Daoy (cell line): ENCODE measurements at regions not wholly inside any gene's neighbourhood (a gene's known extent, or its start where the extent isn't known, plus 50 kb on each side); places are given as distances from the start of the nearest gene placed in this dataset.

Source experiments
- DNase-seq: peaks from one replicate; pipeline ENCODE4 v3.0.0-alpha.2; 2015; ENCODE audit warnings: low read depth

DNA sequence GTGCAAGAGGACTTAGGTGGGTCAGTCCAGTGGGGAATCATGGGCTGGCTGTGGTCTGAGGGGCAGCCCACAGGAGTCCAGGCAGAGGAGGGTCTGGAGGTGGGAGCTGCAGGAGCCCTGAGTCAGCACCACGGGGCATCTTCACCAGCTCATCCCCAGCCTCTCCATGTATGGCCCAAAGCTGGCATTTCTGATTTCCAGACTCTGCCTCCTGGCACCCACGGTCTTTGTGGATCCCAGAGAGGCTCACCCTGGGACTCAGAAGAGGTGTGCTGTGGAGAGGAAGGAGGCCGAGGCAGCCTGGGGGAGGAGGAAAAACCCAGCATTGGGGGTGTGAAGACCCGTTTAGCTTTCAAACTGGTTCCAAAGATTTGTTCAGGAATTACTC lies 64.5 kb upstream of the KLF13 start:
- no peak for DNase-seq

- no peak for DNase-seq
Measured at GRCh38 chr15:31262901-31263671, 63.5 kb upstream of the KLF13 start.

DNA sequence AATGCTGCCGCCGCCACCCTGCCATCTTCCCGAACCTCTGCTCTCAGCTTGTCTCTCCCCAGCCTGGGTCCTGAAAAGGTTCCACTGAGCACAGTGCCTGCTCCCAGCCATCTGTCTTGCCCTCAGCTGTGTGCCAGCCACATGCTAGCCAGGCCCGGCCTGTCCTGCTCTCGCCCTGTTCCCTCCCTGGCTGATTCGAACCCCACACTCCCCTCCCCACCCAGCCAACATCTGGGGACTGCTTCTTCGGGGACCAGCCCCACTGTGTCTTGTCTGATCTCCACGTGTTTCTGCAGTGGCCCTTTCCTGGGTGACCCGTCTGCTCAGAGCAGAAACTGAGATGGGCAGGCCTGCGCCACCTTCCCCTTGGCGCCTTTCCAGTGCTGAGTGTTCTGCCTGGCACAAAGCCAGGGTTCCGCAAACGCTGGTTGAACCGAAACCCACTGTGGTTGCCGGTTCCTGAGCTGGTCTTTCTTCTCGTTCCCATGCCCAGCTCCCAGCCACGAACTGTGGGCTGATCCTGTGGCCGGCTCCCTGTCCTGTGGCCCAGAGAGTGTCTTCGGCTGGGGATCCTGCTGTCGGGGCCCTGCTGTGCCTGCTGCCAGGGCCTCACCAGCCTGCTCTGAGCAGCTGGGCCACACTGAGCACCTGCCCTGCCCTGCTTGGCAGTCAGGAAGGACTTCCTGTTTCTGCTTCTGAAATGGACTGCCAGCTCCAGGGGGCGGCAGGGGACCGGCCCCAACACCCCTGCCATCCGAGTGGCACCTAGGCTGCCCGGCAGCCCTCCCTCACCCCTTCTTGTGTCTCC lies 62.7 kb upstream of the KLF13 start:
- DNase-seq, result peak; percentile 58

DNA sequence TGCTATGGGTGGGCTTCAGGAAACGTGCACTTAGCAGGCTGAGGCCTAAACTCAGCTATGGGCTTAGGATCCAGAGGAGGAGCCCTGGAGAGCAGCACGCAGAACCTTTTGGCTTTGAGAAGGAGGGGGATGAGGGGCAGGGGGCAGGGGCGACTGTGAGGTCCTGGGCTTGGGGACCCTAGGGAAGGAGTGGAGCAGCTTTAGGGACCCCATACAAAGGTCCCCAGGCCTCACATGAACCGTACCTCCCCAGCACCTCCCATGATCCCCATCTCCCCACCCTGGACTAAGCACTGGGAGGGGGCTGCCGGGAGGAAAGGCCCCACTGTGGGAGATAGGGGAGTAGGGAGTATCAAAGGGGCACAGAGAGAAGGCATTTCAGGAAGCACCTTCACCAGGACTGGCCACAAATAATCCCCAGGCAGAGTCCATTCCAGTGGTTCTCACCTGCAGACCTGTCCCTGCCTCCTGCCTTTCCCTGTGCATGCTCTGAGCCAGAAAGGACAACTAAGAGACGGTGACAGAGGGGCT lies 62.0 kb upstream of the KLF13 start:
- DNase-seq, result no peak

DNA sequence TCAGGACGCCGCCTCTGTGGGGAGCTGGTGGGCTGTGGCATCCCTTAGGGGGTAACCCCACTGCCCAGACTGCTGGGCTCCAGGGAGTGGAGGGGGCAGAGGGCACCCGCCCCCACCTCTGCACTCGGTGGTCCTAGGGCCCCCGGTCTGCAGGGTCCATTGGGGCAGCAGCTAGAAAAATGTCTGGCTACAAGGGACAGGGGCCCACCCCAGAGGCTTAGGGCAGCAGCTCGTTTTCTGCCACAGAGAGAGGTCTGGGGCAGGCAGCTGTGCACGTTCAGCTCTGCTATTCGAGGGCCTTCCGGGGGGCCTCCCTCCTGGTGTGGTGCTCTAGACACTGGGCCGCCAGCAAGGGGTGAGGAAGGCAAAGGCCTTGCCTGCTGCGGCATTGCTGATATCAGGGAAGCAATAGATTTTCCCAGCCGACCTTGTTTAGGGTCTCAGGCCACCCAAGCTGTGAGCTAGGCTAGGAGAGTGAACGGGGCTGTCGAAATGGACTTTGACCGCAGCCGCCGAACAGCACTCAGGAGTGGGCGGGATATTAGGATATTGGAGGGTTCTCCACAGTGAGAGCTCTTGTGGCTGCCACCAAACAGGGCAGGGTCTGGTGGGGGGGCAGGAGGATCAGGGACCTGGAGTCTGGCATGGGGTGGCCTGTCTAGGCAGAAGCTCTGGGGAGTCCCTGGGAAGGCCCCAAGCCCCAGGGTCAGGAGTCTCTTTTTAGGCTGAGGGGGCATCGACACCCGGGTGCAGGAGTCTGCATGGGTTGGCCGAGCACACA lies 61.4 kb upstream of the KLF13 start:
- no peak for DNase-seq

- no peak for DNase-seq
Measured at GRCh38 chr15:31265871-31266711, 60.5 kb upstream of the KLF13 start.

DNA sequence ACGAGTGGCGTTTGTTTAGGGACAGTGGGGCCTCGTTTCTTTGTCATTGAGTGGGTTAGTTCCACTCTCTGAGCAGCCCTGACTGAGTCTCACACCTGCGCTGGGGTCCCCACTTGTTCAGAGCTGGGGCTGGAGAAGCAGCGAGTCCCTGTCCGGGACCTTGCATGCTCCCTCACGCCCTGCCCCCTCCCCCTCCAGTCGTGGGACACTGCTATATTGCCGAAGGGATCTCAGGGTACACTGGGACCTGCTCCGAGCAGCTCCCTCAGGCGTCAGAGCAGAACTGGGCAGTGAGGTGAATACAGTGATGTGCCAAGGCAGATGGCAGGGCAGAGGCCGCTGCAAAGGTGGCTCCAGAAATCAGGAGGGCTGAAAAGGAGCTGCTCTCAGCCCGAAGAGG lies 59.9 kb upstream of the KLF13 start:
- DNase-seq, result no peak

- no peak for DNase-seq
Measured at GRCh38 chr15:31267161-31268107, 59.2 kb upstream of the KLF13 start.

DNA sequence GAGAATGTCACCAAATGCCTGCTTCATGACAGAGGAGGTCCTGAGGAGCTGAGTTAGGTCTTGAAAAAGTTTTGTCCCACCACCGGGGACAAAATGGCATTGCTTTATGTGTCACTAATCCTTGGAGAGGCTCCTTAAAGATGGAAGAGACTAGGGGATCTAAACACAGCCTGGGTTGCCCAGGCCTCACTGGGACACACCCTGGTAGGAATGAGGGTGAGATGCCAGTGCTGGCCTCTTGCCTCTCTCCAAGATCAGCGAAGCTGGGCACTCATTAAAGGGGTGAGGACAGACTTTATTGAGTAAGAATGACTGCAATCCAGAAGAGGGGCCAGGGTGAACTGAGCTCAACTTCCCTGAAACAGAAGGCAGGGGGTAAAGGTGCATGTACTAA lies 58.5 kb upstream of the KLF13 start:
- no peak for DNase-seq

DNA sequence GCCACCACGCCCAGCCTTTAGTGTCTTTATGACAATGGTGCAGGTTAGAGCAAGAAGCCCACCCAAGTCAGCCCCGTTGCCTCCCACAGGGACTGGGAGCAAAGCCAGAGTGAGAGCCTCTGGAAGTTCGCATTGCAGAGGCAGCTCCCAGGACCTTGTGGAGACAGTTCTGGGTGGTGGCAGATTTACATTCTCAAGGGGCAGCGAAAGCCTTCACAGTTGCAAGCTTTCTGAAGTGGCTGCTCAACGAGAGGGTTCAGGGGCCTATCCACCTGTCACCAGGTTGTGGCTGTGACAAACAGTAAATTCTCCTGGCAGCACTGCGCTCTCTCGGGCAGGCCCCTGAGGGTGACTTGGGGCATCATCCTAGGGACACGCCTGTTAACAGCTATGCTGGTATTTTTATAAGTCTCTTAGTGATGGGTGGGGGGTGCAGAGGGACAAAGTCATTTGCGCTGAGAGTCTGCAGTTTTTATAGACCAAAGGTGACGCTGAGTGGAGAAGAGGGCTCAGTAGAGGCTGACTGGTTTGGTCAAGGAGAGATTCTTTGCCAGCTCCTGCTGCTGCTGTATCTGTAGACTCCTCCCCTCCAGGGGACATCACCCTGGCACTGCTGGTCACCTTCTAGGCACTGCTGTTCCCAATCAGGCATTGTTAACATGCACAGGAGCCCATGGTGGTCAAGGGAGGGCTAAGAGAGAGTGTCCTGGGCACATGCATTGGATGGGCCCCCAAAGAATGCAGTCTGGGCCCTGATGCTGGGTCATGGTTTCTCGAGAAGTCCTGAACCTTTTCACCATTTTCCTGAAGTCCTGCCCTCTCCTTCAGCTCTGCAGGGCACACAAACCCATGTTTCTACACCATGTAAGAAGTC lies 57.5 kb upstream of the KLF13 start:
- DNase-seq, result no peak

GRCh38 chr15:31269816-31270575 lies 56.6 kb upstream of the KLF13 start:
- DNase-seq, result no peak

GRCh38 chr15:31270767-31271166 lies 55.9 kb upstream of the KLF13 start:
- DNase-seq, result no peak

GRCh38 chr15:31271224-31271635 lies 55.4 kb upstream of the KLF13 start:
- DNase-seq, result no peak

- no peak for DNase-seq
Measured at GRCh38 chr15:31271711-31272557, 54.7 kb upstream of the KLF13 start.

GRCh38 chr15:31272558-31273257 lies 53.9 kb upstream of the KLF13 start:
- DNase-seq, result no peak

DNA sequence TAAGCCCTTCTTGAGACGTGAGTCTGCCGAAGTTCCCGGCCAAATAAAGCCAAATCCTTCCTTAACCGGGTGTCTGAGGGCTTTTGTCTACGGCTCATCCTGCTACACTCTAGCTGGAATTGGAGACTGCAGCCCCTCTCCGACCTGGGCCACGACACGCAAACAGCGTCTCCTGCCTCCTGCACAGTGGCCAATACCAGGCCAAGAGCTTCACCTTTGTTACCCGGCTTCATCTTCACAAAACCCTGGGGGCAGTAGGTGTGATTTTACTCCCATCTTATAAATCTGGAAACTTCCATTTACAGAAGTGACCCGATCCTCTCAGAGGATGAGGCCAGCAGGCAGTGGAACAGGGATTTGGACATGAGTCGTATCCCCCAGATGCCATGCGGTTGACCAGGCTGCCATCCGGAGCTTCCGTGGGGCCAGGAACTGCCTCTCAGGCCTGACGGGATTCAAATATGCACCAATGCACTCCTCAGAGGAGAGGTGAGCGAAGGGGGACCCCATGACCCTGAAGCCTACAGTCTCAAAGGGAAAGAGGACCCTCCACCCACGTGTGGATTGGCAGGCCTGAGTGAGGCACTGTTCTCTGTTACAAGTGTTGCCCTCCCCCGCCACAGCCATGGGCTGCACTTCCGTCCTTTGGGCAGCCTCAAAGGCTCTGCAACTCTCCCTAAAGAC lies 53.2 kb upstream of the KLF13 start:
- DNase-seq, result no peak
